GM21529 (cell line): ENCODE measurements at regions not wholly inside any gene's neighbourhood (a gene's known extent, or its start where the extent isn't known, plus 50 kb on each side); places are given as distances from the start of the nearest gene placed in this dataset.
"Not testable (repeated sequence)": the region's sequence is repeated elsewhere in the genome, so short reads cannot be mapped to it uniquely, and the experiment has no call there.

Experiments used
- ATAC-seq: cut with Tn5 transposase; IDR thresholded peaks from one replicate; pipeline ENCODE4 v1.9.1; 2021; ENCODE audit not compliant: unreplicated experiment

DNA sequence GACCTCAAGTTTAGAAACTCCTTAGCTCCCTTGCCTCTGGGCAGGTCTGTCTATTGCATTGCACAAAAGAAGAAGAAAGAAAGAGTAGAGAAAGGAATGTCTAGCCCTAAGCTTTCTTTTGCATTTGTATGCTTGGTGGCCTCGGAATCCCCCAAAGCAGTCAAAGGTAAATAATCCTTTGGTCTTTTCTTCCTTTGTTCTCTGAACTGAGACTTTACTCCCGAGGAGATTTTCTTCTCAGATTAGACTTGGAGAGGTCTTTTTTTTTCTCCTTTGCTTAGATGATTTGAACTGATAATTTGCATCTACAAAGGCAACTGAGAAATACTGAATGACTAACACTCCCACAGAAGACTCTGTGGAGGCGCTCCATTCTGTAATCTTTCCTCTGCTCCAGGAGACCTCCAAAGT lies 93.2 kb downstream of the AKR1D1 start:
- ATAC-seq: no peak

DNA sequence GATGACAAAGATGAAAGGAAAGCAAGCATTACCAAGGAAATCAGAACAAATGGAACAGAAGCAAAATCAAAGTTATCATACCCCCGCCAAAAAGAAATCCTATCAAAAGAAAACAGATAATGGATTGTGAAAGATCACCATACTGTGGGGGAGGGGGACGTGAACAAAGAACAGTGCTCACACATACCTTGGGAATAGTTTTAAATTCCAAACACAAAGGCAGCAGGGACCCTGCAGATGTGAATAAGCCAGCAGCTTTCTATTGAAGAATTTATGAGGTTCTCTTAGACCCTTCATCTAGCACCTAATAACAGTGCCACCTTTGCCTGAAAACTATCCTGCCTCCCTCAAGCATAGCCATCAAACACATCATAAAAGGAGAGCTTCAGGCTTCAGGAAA lies 94.0 kb downstream of the AKR1D1 start:
- no peak for ATAC-seq

DNA sequence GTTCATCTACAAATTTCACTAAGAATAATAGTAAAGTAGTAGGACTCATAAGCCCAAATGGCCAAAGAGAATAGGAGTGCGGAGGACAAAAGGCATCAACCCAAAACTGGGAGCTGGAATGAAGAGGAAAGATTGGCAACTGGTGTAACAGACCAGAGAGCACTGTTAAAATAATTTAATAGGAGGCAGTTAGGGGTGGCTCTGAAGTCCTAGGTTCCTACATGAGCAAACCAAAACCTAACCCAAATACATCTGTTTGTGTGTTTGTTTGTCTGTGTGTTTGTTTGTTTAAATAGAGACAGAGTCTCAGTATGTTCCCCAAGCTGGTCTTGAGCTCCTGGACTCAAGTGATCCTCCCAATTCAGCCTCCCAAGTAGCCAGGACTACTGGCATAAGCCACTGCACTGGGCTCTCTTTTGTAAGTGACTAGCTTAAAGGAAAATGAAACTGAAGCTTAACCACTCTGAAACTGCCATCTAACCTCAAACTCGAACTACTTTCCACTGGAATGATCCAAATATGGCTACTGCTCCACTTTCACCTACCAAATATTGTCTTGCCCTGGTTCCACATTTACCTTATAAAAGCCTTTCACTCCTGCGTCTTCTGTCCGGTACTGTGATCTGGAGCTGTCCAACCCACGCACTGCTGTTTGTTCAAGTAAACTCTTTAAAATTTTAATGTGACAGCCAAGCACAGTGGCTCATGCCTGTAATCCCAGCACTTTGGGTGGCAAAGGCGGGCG lies 94.9 kb downstream of the AKR1D1 start:
- peak; percentile 94 for ATAC-seq

DNA sequence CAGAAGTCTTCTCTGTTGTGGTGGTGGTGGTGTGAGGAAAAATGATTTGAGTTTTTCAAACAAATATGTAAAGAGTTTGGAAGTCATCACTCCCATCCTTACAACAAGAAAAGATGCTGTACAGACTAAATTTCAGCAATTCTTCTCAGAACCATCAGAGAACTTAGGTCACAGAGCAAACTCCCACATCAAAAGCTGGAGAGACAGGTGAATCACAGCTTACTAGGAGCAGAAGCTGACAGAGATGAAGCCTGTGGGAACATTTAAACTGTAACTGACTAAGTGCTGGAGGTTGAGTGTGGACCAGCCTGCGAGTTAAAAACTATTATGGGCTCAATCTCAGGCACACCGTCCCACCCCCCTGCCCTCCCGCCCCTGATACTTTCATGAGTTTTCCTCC lies 97.3 kb downstream of the AKR1D1 start:
- no peak for ATAC-seq

DNA sequence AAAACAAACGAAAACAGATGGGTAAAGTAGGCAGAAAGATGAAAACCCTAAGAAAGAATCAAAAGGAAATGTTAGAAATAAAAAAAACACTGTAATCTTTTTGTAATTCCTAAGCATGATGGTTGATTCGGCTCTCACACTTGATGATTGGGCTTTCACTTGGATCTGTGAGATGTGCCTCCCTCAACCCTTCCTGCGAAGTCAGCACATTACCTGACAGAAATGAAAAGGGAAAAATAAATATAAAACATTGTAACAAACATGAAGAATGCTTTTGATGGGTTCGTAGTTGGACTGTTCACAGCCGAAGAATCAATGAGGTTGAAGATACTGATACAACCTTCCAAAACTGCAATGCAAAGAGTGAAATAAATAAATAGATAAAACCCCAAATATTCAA lies 99.8 kb downstream of the AKR1D1 start:
- ATAC-seq: no peak

DNA sequence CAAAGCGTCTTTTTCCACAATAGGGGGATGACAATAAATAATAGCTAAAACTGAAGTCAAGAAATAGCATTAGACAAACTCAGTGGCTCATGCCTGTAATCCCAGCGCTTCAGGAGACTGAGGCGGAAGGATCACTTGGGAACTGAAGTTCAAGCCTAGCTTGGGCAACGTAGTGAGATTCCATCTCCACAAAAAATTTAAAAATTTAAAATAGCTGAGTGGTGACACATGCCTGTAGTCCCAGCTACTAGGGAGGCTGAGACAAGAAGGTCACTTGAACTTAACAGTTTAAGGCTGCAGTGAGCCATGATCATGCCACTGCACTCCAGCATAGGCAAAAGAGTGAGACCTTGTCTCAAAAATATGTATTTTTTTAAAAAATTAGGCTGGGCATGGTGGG lies 107.9 kb downstream of the AKR1D1 start:
- ATAC-seq: no peak

DNA sequence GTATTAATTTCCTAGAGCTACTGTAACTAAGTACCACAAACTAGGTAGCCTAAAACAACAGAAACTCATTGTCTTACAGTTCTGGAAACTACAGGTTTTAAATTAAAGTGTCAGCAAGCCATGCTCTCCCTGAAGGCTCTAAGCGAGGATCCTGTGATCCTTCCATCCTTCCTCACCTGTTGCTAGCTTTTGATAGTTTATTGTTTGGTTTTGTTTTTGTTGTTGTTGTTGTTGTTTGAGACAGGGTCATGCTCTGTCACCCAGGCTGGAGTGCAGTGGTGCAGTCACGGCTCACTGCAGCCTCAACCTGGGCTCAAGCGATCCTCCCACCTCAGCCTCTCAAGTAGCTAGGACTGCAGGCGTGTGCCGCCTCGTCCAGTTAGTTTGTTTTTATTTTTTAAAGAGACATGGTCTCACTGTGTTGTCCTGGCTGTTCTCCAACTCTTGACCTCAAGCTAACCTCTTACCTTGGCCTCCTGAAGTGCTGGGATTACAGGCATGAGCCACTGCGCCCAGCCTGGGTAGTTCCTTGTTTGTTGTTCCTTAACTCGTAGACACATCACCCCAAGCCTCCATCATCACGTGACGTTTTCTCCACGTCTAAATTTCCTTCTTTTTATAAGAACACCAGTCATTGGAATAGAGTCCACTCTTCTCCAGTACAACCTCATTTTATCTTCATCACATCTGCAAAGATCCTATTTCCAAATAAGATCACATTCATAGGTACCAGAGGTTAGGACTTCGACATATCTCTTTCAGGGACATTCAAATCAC lies 109.1 kb downstream of the AKR1D1 start:
- ATAC-seq: no peak

DNA sequence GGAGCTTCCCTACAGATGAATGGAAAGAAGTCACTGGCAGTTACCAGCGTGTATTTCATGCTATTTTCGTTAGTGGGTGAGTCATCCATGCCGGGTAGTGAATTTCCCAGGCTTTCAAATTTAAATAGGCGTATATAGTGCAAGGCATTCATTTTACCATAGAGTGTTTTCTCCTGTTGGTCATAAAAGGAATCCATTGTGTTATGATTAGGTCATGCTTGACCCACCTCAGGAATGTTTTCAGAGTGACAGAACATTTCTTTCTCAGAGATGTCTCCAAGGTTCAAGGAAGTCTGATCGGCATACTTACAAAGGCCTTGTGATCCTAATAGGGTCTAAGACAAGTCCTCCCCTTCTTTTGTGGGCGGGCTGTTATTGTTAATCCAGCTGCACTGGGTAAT lies 110.7 kb downstream of the AKR1D1 start:
- ATAC-seq: no peak

DNA sequence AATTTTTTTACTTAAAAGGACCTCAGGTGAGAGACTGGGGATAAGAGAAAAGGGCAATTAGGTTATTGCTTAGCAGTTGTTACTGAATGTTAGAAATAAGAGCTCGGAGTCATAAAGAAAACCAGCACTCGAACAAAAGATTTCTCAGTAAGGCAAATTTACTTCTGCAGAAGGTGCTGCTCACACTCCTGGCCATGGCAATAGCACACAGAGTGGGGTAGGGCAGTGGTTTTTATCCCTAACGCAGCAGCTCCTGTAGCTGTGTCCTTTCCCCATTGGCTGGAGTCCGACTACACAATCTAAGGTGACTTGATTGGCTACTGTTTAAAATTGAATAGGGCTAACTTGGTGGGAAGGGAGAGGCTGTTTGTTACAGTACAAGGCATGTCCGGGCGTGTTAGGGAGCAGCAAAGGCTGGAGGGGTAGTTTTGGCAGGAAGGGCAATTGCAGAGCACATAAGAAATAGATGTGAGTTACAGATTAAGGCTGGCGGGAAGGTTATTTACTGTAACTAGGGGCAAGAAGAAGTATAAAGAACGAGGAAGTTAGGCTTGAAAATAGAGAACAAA lies 112.1 kb downstream of the AKR1D1 start:
- ATAC-seq: no peak

DNA sequence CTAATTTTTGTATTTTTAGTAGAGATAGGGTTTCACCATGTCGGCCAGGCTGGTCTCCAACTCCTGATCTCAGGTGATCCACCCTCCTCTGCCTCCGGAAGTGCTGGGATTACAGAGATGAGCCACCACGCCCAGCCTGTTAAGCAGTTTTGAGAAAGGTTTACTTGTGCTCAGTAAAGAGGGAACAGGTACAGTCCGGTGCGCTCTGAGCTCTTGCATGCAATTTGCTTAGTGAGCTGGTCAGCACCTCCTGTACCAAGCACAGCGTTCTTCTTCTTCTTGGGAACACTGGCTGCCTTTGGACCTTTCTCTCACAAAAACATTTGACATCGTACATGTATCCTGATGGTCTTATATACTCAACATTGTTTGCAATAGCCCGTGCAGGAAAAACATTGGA lies 118.3 kb downstream of the AKR1D1 start:
- ATAC-seq: no peak

DNA sequence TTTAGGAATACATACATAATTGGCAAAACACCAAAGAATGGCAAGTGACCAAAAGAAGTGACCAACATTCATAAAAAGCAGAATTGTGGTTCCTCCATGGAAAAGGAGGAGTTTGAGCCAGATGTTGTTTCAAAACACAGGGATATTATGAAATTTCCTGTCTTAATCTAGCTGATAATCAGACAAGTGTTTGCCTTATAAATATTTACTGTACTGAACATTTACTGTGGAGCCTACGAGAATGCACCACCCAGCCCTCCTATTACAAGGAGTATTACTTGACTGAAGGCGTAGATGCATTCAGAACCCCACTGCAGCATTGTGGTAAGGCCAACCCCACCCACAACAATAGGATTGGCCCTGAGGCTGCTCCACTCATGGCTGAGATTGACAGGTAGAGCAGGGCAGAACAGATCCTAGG lies 118.9 kb downstream of the AKR1D1 start:
- no peak for ATAC-seq

DNA sequence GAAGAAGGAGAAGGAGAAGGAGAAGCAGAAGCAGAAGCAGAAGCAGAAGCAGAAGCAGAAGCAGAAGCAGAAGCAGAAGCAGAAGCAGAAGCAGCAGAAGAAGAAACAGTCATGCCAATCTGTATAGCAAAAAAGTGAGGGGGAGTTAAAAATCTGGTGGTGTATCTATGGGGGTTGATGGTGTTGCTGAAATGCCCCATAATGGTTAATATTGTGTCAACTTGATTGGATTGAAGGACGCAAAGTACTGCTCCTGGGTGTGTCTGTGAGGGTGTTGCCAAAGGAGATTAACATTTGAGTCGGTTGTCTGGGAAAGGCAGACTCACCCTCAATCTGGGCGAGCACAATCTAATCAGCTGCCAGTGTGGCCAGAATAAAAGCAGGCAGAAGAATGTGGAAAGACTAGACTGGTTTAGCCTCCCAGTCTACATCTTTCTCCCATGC lies 120.3 kb downstream of the AKR1D1 start:
- not testable (repeated sequence) for ATAC-seq

DNA sequence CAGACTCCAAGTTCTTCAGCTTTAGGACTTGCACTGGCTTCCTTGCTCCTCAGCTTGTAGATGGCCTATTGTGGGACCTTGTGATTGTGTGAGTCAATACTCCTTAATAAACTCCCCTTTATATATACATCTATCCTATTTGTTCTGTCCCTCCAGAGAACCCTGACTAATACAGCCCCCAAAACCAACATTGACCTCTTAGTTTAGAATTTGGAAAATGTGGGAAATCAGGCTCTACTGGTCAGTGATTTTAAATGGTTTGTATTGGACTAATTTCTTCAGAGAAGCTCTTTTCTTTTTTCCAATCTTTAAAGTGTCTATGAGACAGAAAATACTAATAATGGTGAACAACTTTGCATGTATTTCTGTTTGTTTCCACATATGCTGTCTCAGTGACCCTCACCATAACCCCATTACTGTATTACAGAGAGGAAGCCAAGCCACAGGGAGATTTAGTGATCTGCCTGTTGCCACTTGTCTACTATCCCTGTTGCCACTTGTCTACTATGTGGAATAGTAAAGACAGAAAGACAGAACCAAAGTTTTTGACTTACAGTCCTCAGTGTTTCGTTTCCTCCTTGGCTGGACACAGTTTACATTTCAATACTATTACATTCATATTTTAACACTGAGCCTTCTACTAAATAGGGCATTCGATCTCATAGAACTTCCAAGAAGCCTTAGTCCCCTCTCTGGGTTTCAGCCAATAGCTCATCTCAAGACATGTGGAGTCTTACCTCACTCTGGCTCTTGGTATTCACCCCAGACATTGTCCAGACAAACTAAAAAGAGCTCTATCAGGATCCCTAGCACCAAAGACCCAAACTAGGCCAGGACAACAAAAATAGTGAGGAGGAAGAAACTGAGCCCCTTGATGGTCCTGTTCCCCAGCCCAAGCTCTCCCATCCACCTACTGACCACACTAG lies 121.0 kb downstream of the AKR1D1 start:
- no peak for ATAC-seq

DNA sequence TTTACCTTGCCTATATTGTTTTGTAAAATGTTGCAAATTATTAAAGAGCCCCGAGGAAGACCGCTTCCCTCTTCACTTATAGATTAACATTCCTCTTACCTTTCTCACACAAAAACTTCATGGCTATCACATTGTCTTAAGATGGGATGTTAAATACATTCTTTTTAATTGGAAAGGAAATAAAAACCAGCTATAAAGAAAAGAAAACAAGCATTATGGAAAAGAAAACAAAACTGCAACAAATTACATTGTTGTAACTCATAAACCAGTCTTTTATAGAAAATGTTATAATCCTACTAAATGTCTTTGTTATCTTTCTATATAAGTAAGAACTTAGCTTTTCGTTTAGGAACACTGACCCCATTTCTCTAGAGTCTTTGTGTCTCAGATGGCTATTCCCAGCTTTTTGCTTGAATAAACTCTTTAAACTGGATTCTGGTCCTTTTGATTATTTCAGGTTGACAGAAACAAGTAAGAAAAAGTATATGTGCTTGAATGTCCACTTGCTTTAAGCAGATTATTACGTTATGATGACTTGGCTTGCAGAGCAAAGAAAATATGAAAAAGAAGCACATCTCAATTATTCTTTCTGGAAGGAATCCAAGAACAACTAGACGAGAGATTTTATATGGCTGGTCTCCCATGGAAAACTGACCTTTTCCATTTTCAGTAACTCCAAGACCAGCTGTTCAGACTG lies 128.2 kb downstream of the AKR1D1 start:
- ATAC-seq: no peak

DNA sequence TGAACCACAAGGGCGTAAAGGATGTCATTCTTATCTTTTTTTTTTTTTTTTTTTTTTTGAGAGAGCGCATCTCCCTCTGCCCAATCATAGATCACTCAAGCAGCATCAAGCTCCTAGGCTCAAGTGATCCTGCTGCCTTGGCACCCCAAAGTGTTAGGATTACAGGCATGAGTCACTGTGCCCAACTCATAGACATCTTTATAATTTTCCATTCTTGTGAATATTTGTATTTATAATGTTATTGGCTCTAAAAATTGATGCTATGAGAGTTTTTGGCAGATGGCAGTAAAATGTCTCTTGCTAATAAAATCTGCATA lies 128.7 kb downstream of the AKR1D1 start:
- ATAC-seq: no peak

DNA sequence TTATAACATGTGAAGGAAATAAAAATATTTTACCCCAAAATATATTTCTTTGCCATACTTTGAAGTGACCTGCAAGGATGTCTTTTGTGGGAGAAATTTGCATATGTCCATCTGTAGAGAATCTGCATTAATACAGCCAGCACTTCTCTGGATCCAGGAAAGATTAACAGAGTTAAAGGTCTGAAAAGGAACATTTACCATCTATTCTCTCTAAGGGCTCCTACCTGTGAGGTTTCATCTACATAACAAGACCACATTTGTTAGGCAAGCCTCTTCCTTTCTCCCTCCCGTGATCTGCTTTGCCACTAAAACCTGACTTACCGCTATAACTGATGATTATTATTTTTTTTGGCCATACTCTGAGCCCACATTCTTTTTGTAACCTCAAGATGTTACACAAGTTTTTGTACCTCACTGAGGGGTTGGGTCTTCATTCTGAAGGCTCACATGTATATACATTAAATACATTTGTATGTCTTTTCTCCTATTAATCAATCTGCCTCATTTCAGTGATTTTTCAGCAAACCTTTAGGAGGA lies 129.4 kb downstream of the AKR1D1 start:
- ATAC-seq: no peak

DNA sequence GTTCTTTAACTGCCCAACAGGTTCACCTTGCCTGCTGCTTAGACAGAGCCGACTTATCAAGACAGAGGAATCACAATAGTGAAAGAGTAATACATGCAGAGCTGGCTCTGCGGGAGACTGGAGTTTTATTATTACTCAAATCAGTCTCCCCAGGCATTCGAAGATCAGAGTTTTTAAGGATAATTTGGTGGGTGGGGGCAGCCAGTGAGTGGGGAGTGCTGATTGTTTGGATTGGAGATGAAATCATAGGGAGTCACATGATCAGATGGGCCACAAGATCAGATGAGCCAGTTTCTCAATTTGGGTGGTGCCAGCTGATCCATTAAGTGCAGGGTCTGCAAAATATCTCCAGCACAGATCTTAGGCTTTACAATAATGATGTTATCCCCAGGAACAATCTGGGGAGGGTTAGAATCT lies 131.3 kb downstream of the AKR1D1 start:
- ATAC-seq: no peak

DNA sequence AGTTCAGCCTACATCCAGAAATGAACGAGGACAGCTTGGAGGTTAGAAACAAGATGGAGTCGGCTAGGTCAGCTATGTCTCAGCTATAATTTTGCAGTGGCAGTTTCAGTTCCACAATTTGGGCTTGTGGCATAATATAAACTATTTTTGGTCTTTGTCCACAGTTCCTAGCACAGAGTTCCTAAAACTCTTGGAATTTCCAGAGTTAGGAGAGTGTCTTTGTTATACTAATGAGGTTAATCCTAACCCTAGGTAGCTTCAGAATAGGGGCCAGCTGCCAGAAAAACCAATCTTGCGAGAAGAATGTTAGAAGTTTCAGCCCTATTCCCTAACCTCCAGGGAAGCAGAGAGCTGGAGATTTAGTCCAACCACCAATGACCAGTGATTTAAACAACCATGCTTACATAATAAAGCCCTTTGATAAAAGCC lies 131.9 kb downstream of the AKR1D1 start:
- no peak for ATAC-seq

DNA sequence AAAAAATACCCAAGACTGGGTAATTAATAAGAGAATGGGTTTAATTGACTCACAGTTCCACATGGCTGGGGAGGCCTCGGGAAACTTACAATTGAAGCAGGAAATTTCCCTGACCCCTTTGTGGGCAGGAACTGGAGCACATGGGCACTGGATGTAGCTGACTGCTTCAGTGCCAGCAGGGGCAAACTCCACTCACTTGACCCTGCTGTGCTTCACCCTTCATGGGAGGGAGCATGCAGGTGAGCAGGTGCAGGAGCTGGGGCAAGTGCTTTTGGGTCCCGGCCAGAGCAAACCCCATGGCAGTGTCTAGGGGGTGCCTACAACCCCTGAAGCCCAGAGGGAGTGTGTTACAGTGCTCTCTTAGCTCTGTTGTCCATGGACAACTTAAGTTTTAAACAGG lies 132.6 kb downstream of the AKR1D1 start:
- no peak for ATAC-seq

DNA sequence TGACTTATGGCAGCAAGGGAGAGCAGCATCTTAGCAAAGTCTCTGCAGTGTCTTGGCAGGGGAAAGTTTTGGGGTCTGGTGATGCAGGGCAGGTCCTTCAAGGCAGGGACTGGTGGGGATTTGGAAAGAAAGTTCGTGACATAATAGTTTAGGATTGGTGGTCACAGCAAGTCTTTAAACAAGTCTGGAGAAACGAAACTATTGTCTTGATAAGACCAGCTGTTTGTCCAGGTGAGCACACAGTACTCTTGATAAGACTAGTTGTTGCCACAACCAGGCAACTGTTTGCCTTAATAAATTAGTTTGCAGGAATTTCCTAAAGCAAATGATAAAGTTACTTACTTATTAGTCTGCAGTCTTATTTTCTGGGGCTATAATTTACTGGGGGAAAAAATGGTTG lies 136.1 kb downstream of the AKR1D1 start:
- ATAC-seq: no peak
